Dedifferentiated amniotic fluid mesenchymal stem cell (primary cell): ENCODE measurements at regions not wholly inside any gene's neighbourhood (a gene's known extent, or its start where the extent isn't known, plus 50 kb on each side); places are given as distances from the start of the nearest gene placed in this dataset.

Experiments used
- DNase-seq: peaks from one replicate; pipeline ENCODE4 v3.0.0-alpha.2; 2016; ENCODE audit errors: extremely low spot score

DNA sequence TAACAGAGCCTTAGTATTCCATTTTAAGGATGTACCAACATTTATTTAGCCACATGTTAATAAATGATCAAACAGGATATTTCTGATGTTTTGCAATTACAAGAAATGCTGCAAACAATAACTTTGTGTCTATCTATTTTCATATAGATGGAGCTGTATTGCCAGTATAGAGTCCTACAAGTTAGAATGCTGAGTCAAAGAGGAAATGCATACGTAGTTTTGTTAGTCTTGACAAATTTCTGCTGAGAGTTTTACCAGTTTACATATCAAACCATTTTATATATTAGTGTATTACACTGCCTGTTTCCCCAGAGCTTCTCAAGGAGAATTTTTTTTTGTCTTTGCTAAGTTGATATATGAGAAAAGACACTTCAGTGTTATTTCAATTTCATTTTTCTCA is 541.7 kb downstream of the SLC16A7 start:
- DNase-seq = no peak

DNA sequence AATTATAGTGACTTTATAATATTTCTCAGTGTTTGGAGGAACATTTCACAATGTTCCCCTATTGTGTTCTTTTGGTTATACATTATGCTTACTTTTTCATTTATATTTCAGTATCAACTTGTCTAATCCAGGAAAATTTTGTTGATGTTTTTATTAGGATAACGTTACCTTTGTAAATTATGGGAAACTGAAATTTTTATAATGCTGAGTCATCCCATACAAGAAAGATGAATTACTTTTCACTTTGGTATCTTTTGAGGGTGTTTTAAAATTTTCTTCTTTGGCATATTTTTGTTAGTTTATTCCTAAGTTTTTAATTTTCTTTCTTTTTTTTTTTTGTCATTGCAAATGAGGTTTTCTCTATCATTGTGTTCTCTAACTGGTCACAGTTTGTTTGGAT is 542.7 kb downstream of the SLC16A7 start:
- no peak for DNase-seq

GRCh38 chr12:60144395-60144794 is 548.6 kb downstream of the SLC16A7 start:
- DNase-seq = no peak

GRCh38 chr12:60148109-60148508 is 552.3 kb downstream of the SLC16A7 start:
- DNase-seq = peak; percentile 59

- peak; percentile 61 for DNase-seq
Measured at GRCh38 chr12:60148831-60149230, 553.0 kb downstream of the SLC16A7 start.

DNA sequence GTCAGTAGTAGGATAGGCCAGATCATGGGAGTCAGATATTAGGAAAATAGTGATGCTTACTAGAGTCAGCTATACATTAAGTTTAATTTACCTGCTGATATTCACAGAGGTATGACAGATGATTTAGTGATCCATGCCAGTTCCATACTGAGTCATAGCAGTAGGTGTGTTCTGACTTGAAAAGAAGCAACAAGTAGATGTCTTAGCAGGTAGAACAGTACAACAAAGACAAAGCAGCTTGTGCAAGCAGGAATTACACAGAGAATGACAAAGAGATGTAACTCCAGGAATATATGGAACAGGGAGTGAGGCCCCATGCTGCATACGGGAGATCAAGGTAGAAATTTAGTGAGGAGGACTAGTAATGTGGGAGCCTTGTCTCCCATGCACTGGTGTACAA is 556.9 kb downstream of the SLC16A7 start:
- DNase-seq = no peak

DNA sequence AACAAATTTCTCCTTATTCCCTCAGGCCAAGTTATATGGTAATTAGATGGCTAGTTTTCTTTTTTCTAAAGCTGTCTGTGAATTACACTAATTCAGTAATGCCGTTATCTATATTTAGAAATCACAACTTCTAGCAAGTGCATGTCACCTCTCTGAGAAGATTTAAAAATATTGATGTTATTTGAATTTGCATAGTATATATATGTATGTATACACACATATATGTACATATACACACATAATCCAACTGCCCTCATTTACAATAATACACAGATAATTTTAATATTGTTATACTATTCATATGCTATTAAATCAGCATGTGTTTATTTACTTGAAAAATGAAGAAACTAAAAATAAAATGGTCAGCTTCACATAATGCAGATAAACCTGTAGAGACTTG is 563.9 kb downstream of the SLC16A7 start:
- DNase-seq = no peak

DNA sequence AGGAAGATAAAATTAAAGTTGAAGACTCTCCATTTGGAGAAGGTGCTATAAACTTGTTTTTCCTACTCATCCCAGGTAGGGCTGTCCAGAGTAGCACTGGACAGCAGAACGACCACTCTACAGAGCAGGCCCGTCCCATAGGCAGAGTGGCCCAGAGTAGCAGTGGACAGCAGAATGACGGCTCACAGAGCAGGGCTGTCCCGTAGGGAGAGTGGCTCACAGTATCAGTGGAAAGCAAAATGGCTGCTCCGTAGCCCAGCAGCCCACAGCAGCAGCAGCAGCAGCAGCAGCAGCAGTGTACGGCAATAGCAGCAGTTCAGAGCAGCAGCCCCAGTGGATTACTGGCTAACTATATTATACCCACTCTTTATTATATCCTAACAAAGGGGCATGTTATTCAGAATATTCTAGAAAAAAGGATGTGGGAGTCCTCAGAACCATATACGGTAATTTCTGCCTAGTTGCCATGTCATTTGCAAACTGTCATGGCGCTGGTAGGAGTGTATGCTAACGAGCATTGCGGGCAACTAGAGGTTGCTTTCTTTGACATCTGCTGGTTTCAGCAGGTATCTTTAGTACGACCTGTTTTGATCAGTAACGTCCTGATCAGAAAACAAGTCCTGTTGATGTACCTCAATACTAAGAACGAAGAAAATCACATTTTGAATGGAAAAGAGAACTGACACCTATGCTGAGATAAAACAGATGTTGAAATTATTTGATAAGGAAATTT is 567.3 kb downstream of the SLC16A7 start:
- DNase-seq = no peak

- DNase-seq = no peak
Measured at GRCh38 chr12:60165781-60166180, 570.0 kb downstream of the SLC16A7 start.

DNA sequence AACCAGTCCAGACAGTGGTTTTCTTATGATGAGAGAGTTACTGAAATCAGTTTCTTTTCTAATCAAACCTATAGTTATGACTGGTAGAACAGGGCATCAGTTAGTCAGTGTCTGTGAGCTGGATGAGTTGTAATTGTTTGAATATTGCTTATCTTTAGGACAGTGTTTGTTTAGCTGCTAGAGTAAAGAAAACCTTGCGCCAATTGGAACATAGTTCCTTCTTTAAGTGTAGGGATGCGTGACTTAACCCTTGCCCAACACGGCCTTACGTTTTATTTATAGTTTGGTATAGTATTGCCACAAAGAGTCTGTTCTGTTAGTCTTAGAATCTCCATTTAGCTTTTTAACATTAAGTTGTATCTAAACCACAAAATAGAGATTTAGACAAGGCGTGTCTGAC is 572.6 kb downstream of the SLC16A7 start:
- no peak for DNase-seq

DNA sequence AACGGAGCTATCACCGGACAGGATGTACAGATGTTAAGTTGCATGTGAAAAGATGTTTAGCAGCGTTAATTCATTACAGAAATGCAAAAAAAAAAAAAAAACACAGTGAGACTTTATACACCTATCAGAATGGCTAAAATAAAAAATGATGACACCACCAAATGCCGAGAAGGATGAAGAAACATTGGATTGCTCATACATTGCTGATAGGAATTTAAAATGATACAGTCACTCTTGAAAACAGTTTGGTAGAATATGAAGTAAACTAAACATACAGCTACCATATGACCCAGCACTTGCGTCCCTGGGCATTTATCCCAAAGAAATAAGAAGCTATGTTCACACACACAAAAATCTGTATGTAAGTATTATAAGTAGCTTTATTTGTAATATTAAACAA is 574.1 kb downstream of the SLC16A7 start:
- no peak for DNase-seq

GRCh38 chr12:60172266-60173211 is 576.7 kb downstream of the SLC16A7 start:
- no peak for DNase-seq

GRCh38 chr12:60173224-60174170 is 577.7 kb downstream of the SLC16A7 start:
- DNase-seq = no peak

- DNase-seq = no peak
Measured at GRCh38 chr12:60174476-60174875, 578.6 kb downstream of the SLC16A7 start.

DNA sequence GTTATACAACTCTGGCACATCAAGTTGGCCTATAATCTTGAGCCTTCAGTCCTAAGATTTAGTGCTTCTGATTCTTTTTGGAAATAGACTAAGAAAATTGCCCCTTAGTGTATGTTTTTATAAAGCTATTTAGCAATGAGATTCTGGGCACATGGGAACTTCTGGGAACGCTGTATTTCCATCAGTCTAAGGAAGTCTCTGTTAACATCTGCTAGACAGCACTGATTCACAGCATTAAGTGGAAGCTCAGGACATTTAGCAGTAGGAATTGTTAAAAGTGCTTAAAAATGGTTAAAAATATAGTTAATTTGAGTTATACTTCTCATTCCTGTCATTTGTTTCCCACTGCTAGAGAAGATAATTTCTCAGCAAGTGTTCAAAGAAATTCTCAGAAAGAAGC is 579.1 kb downstream of the SLC16A7 start:
- no peak for DNase-seq

GRCh38 chr12:60176891-60177290 is 581.1 kb downstream of the SLC16A7 start:
- no peak for DNase-seq

GRCh38 chr12:60180298-60180697 is 584.5 kb downstream of the SLC16A7 start:
- DNase-seq = no peak

GRCh38 chr12:60182354-60182753 is 586.5 kb downstream of the SLC16A7 start:
- DNase-seq = no peak

DNA sequence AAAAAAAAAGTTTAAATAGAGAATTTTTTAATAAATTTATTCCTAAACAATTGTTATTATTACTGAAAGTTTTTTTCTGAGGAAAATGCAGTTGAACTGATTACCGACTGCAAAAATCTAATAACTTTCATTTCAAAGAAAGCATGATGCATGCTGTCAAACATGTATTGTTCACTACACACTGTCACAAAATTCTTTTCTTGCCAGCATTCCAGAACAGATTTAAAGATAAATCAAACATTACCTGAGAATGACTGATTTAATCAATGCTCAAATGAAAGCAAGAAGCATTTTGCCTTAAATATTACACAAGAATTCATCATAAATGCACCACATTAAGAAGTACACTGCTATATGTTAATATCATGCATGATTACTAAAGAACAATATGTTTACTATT is 588.3 kb downstream of the SLC16A7 start:
- no peak for DNase-seq

DNA sequence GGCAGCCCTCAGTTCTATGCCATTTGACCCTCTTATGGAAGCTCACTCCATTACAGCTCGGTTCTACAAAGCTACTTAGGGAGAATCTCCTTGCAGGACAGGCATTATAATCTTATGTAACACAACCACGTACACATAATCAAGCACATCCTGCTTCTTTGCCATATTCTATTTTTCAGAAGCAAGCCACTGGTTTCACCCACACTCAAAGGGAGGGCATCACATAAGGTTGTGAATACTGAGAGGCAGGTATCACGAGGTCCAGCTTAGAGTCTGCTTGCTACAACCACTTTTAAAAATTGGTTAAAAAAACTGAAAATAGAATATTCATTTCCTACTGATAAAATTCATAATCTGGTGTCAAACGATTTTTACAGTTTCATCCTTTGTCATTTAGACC is 589.2 kb downstream of the SLC16A7 start:
- no peak for DNase-seq

DNA sequence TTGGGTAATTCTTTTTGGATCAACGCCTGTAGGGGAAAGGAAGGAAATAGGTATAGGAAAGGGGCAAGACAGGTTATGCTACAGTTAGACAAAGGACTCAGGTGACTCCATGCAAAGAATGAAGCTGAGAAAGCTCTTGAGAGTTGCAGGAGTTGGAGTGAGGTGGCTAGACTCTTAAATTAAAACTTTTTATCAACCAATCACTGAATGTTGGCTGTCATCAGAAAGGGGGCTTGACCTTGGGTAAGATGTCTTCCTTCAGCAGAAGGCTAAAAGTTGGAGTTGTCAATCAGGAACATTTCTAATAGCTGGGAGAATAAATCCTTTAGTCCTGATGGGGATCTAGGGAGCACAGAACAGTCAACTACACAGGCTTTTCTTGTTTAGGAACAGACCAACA is 595.4 kb downstream of the SLC16A7 start:
- DNase-seq = no peak
